ENCODE measurements at regions not wholly inside any gene's neighbourhood (a gene's known extent, or its start where the extent isn't known, plus 50 kb on each side); places are given as distances from the start of the nearest gene placed in this dataset.

- peak in 2 of 7 donors; percentile 15 to 27 for DNase-seq
- TF ChIP-seq CTCF (IDR thresholded peaks at IDR 0.05) (no peak), POLR2A (IDR thresholded peaks at IDR 0.05) (no peak)
- Histone ChIP-seq H3K36me3 (replicated peaks in 1 of 2) (no peaks in the 10 kb centered on the region), H3K4me3 (no peak overlapping the region), H3K9me3 (replicated peaks in 1 of 3) (peaks cover 0 to 7% (median 0%) of the 10 kb centered on the region in 3 donors), H3K4me1 (replicated peaks in 1 of 2) (no peaks in the 10 kb centered on the region), H3K27me3 (no peaks in the 10 kb centered on the region), H3K27ac (peak overlapping the region in 1 of 5 donors; percentile 55)
- intact Hi-C loops (cut with DNase I): no loop called here
- WGBS, 4 donors: 64 to 70% (median 68%) methylated on average over 8 of the region's 8 CpGs
Observed at GRCh38 chr18:56199580-56200330, 438.6 kb downstream of the TXNL1 start.

- no peak for TF ChIP-seq CTCF (IDR thresholded peaks at IDR 0.05)
- no peak for TF ChIP-seq POLR2A (IDR thresholded peaks at IDR 0.05)
- no peaks in the 10 kb centered on the region for H3K27me3 ChIP-seq
- WGBS, 4 donors: 74 to 83% (median 76%) methylated on average over 6 of the region's 6 CpGs
- H3K36me3 ChIP-seq (replicated peaks in 1 of 2): no peaks in the 10 kb centered on the region
- no peaks in the 10 kb centered on the region for H3K9me3 ChIP-seq (replicated peaks in 1 of 3)
- H3K4me1 ChIP-seq (replicated peaks in 1 of 2): no peaks in the 10 kb centered on the region
- DNase-seq: no peak
- H3K4me3 ChIP-seq: no peak overlapping the region
- H3K27ac ChIP-seq: no peak overlapping the region
- intact Hi-C loops (cut with DNase I): no loop called here
Observed at GRCh38 chr18:56197241-56197859, 441.0 kb downstream of the TXNL1 start.

- Histone ChIP-seq H3K4me3 (no peak overlapping the region), H3K36me3 (replicated peaks in 1 of 2) (no peaks in the 10 kb centered on the region), H3K4me1 (replicated peaks in 1 of 2) (no peaks in the 10 kb centered on the region), H3K9me3 (replicated peaks in 1 of 3) (no peaks in the 10 kb centered on the region), H3K27me3 (no peaks in the 10 kb centered on the region), H3K27ac (no peak overlapping the region)
- TF ChIP-seq CTCF (IDR thresholded peaks at IDR 0.05) (no peak), POLR2A (IDR thresholded peaks at IDR 0.05) (no peak)
- intact Hi-C loops (cut with DNase I): no loop called here
- no peak for DNase-seq
- 80 to 89% (median 85%) methylated on average over 1 of the region's 1 CpG for WGBS, 4 donors
Observed at GRCh38 chr18:56196495-56197225, 441.7 kb downstream of the TXNL1 start.

- intact Hi-C loops (cut with DNase I): no loop called here
- no peak for DNase-seq
- H3K4me1 ChIP-seq (replicated peaks in 1 of 2): peaks cover 0 to 3% of the 10 kb centered on the region in 2 donors
- no peaks in the 10 kb centered on the region for H3K27me3 ChIP-seq
- H3K4me3 ChIP-seq: no peak overlapping the region
- WGBS, 4 donors: 95 to 97% (median 96%) methylated on average over 5 of the region's 5 CpGs
- H3K36me3 ChIP-seq (replicated peaks in 1 of 2): no peaks in the 10 kb centered on the region
- no peak for TF ChIP-seq POLR2A (IDR thresholded peaks at IDR 0.05)
- no peak for TF ChIP-seq CTCF (IDR thresholded peaks at IDR 0.05)
- H3K27ac ChIP-seq: no peak overlapping the region
- H3K9me3 ChIP-seq (replicated peaks in 1 of 3): no peaks in the 10 kb centered on the region
Observed at GRCh38 chr18:56191334-56191733, 447.1 kb downstream of the TXNL1 start.
